Calu3 (cell line): ENCODE measurements at regions not wholly inside any gene's neighbourhood (a gene's known extent, or its start where the extent isn't known, plus 50 kb on each side); places are given as distances from the start of the nearest gene placed in this dataset.

ENCODE experiments used
- BruUV-seq: library from RNA; stranded (reverse); fragments of 400-500 nt; replicated peaks from 2 replicates; lab custom pipeline; 2021; lab: Mats Ljungman, UMichigan
- CTCF ChIA-PET: fragments of 300-600 bp; sonication (Branson Sonifier 250); formaldehyde crosslinking; loops from one replicate; lab custom pipeline; 2022; ENCODE audit warnings: antibody characterized with exemption; lab: Charles Lee
- DNase-seq: peaks from one replicate; pipeline ENCODE4 v3.0.0; 2022
- H3K27ac Mint-ChIP-seq: one replicate; pipeline ENCODE4 v1.8.0; 2022; ENCODE audit warnings: mixed read lengths; ENCODE audit not compliant: unreplicated experiment
- H3K27me3 Mint-ChIP-seq: one replicate; pipeline ENCODE4 v1.8.0; 2022; ENCODE audit warnings: mixed read lengths; ENCODE audit not compliant: unreplicated experiment
- H3K36me3 Mint-ChIP-seq: one replicate; pipeline ENCODE4 v1.8.0; 2022; ENCODE audit warnings: mild to moderate bottlenecking, moderate library complexity, mixed read lengths; ENCODE audit not compliant: insufficient read depth, unreplicated experiment
- H3K4me1 Mint-ChIP-seq: one replicate; pipeline ENCODE4 v1.8.0; 2022; ENCODE audit warnings: mild to moderate bottlenecking, low read depth, mixed read lengths; ENCODE audit not compliant: unreplicated experiment
- H3K4me3 Mint-ChIP-seq: one replicate; pipeline ENCODE4 v1.8.0; 2022; ENCODE audit warnings: mild to moderate bottlenecking, low read depth, moderate library complexity, mixed read lengths; ENCODE audit not compliant: unreplicated experiment
- H3K9me3 Mint-ChIP-seq: one replicate; pipeline ENCODE4 v1.8.0; 2022; ENCODE audit warnings: low read depth, mixed read lengths; ENCODE audit not compliant: unreplicated experiment
- CTCF ChIP-seq: fragments of 200-600 bp; IDR thresholded peaks from one replicate; pipeline ENCODE4 v1.8.0; 2022; ENCODE audit warnings: antibody characterized with exemption; ENCODE audit not compliant: unreplicated experiment
- intact Hi-C: fragments of 100-400 bp; cut with micrococcal nuclease; formaldehyde crosslinking; loops from one replicate; pipeline ENCODE4 v1.10.0; 2022; ENCODE audit not compliant: unreplicated experiment

- Mint-ChIP-seq H3K27me3 (no peaks in the 10 kb centered on the region), H3K27ac (no peak overlapping the region), H3K9me3 (peaks cover 27% of the 10 kb centered on the region), H3K4me3 (no peak overlapping the region), H3K36me3 (no peaks in the 10 kb centered on the region), H3K4me1 (no peaks in the 10 kb centered on the region)
- CTCF ChIA-PET, result no interaction called here
- DNase-seq, result no peak
- intact Hi-C loops, result no loop called here
- no TSS peak for BruUV-seq
- no peak for TF ChIP-seq CTCF
Measured at GRCh38 chr10:36183056-36183455, 541.0 kb upstream of the FZD8 start.

- CTCF ChIA-PET, result no interaction called here
- no TSS peak for BruUV-seq
- H3K27me3 Mint-ChIP-seq, result no peaks in the 10 kb centered on the region
- H3K27ac Mint-ChIP-seq, result no peak overlapping the region
- no peaks in the 10 kb centered on the region for H3K36me3 Mint-ChIP-seq
- no peaks in the 10 kb centered on the region for H3K4me1 Mint-ChIP-seq
- no peak overlapping the region for H3K4me3 Mint-ChIP-seq
- intact Hi-C loops, result no loop called here
- no peak for TF ChIP-seq CTCF
- DNase-seq, result no peak
- peaks cover 26% of the 10 kb centered on the region for H3K9me3 Mint-ChIP-seq
Measured at GRCh38 chr10:36182606-36183005, 540.5 kb upstream of the FZD8 start.

- Mint-ChIP-seq H3K4me1 (no peaks in the 10 kb centered on the region), H3K36me3 (no peaks in the 10 kb centered on the region), H3K27me3 (no peaks in the 10 kb centered on the region), H3K9me3 (peaks cover 22% of the 10 kb centered on the region), H3K27ac (no peak overlapping the region), H3K4me3 (no peak overlapping the region)
- no peak for TF ChIP-seq CTCF
- intact Hi-C loops, result no loop called here
- CTCF ChIA-PET, result no interaction called here
- no TSS peak for BruUV-seq
- DNase-seq, result no peak
Measured at GRCh38 chr10:36182179-36182566, 540.1 kb upstream of the FZD8 start.

- DNase-seq, result no peak
- TF ChIP-seq CTCF, result no peak
- H3K27me3 Mint-ChIP-seq, result no peaks in the 10 kb centered on the region
- H3K9me3 Mint-ChIP-seq, result peaks cover 20% of the 10 kb centered on the region
- intact Hi-C loops, result no loop called here
- H3K4me1 Mint-ChIP-seq, result no peaks in the 10 kb centered on the region
- H3K4me3 Mint-ChIP-seq, result no peak overlapping the region
- H3K27ac Mint-ChIP-seq, result no peak overlapping the region
- no TSS peak for BruUV-seq
- H3K36me3 Mint-ChIP-seq, result no peaks in the 10 kb centered on the region
- CTCF ChIA-PET, result no interaction called here
Measured at GRCh38 chr10:36181426-36182178, 539.5 kb upstream of the FZD8 start.
